Cardiac fibroblast (primary cell): ENCODE measurements at regions not wholly inside any gene's neighbourhood (a gene's known extent, or its start where the extent isn't known, plus 50 kb on each side); places are given as distances from the start of the nearest gene placed in this dataset.

ENCODE experiments used
- DNase-seq, 2 donors: peaks; one replicate each; pipeline versions ENCODE4 v3.0.0 to v3.0.0-alpha.2; 2010; ENCODE audit warnings: low read depth in 2 of 2
- H3K4me3 ChIP-seq, 2 donors: replicated peaks in 1 of 2; 1 replicate in 1 of 2; 2 replicates in 1 of 2; pipeline ENCODE4 v1.5.1; 2011; ENCODE audit warnings: low read depth in 2 of 2, low read length in 2 of 2, mild to moderate bottlenecking in 2 of 2, moderate library complexity in 1 of 2
- TF ChIP-seq, protein P1 (sequence below): IDR thresholded peaks from one replicate; pipeline ENCODE4 v1.5.1; 2011; ENCODE audit warnings: low read depth, mild to moderate bottlenecking, low read length, inconsistent platforms

DNA sequence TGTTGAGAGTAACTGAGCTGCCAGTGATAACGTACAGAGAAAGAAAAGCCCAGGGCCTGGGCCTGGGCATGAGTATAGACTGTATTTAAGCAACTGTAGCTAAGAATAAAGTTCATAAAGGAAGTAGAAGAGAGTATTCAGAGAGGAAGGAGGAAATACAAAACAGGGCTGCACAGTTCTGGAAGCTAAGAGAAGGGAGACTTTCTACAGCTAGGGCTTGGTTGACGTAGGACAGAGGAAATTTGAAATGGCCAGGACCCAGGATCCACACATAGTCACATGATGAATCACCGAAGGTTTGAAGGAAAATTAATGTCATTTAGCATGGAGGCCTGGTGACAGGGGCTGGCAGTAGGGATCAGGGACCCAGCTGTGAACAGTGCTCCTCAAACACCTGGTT, 66.7 kb downstream of the ARL4A start:
- TF ChIP-seq, protein P1, sequence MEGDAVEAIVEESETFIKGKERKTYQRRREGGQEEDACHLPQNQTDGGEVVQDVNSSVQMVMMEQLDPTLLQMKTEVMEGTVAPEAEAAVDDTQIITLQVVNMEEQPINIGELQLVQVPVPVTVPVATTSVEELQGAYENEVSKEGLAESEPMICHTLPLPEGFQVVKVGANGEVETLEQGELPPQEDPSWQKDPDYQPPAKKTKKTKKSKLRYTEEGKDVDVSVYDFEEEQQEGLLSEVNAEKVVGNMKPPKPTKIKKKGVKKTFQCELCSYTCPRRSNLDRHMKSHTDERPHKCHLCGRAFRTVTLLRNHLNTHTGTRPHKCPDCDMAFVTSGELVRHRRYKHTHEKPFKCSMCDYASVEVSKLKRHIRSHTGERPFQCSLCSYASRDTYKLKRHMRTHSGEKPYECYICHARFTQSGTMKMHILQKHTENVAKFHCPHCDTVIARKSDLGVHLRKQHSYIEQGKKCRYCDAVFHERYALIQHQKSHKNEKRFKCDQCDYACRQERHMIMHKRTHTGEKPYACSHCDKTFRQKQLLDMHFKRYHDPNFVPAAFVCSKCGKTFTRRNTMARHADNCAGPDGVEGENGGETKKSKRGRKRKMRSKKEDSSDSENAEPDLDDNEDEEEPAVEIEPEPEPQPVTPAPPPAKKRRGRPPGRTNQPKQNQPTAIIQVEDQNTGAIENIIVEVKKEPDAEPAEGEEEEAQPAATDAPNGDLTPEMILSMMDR: no peak
- H3K4me3 ChIP-seq: no peak overlapping the region
- peak in 1 of 2 donors; percentile 65 for DNase-seq

DNA sequence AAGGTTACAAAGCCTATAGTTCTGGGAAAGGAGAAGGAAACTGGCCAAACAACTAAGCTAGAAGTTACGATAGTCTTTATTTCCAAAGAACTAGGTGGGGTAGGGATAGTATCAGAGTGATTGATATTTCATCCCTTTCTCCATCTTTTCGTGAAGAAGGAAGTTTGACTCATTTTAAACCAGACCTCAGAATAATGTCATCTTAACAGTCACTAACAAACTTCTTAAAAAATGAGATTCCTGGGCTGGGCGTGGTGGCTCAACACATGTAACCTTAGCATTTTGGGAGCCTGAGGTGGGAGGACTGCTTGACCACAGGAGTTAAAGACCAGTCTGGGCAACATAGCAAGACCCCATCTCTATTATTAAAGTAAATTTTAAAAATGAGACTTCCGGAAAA, 69.4 kb downstream of the ARL4A start:
- peak in 1 of 2 donors; percentile 66 for DNase-seq
- TF ChIP-seq, protein P1: no peak
- H3K4me3 ChIP-seq: no peak overlapping the region

GRCh38 chr7:12757443-12757842, 70.0 kb downstream of the ARL4A start:
- TF ChIP-seq, protein P1: no peak
- peak; percentile 88 to 93 for DNase-seq
- H3K4me3 ChIP-seq: no peak overlapping the region

DNA sequence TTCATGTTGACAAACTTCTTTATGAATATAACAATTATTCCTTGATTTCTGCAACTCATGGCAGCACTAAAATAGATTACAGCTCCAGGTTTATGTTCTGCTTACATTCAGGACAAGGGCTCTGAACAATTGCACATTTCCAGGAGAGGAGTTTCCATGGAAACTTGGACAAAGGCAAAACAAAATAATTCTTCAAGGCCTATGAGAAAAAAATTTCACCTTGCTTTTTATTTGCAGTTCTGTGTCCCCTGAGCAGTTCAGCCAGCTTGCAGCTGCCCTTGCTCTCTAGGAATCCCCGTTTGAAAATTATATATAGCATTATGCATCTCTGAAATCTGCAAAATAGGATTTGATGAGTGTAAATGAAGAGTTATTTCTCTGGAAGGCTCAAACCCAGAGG, 71.7 kb downstream of the ARL4A start:
- TF ChIP-seq, protein P1: no peak
- peak; percentile 35 to 62 for DNase-seq

DNA sequence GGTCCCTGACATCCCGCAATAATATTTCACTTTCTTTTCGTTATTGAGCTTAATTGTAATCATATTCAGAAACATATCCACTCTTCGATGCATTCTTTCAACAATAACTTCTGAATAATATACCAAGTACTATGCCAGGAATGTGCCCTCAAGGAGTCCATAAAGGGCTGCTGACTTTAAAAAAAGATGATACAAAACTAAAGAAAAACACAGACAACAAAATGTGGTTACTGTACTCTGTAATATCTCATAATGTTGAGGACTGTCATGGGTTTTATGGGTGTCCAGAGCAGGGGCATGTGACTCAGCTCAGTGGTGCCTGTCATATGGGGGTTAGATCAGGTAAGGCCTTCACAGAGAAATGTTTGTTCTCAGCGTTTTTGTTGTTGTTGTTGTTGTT, 73.7 kb downstream of the ARL4A start:
- DNase-seq: no peak
- no peak overlapping the region for H3K4me3 ChIP-seq
- TF ChIP-seq, protein P1: no peak

More for the DNA sequence above, 71.7 kb downstream of the ARL4A start:
- H3K4me3 ChIP-seq: no peak overlapping the region

- TF ChIP-seq, protein P1: no peak
- H3K4me3 ChIP-seq: no peak overlapping the region
- DNase-seq: no peak
Measured at GRCh38 chr7:12761691-12762090, 74.3 kb downstream of the ARL4A start.

DNA sequence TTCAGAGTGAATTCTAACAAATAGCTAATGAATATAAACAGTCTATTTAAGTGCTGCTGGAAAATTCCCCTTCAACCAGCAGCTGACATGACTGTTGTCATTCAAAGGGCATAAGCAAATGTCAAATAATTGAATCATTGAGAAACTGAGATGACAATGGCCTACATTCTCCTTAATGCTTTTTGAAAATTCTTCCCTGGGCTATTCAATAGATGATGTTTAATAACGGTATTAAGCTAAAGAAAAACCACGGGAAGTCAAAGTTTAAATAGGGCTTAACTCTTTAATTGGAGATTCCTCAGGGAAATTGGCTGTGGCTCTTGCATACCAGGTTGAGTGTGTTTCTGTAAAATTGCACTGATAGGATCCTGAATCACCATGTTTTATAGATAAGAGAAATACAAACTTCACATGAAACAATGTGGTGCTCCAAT, 77.0 kb downstream of the ARL4A start:
- no peak overlapping the region for H3K4me3 ChIP-seq
- TF ChIP-seq, protein P1: no peak
- peak in 1 of 2 donors; percentile 20 for DNase-seq
